IgD-negative memory B cell (primary cell): ENCODE measurements at regions not wholly inside any gene's neighbourhood (a gene's known extent, or its start where the extent isn't known, plus 50 kb on each side); places are given as distances from the start of the nearest gene placed in this dataset.
"Not testable (repeated sequence)": the region's sequence is repeated elsewhere in the genome, so short reads cannot be mapped to it uniquely, and the experiment has no call there.

ENCODE experiments used
- H3K27ac Mint-ChIP-seq, 3 donors: one replicate each; pipeline ENCODE4 v1.8.0; 2020 to 2022; ENCODE audit warnings: mild to moderate bottlenecking in 3 of 3, mixed read lengths in 3 of 3, moderate library complexity in 1 of 3
- H3K27me3 Mint-ChIP-seq: one replicate; pipeline ENCODE4 v1.8.0; 2021; ENCODE audit warnings: mixed read lengths
- H3K36me3 Mint-ChIP-seq: one replicate; pipeline ENCODE4 v1.8.0; 2020; ENCODE audit warnings: mild to moderate bottlenecking, mixed read lengths
- H3K4me1 Mint-ChIP-seq, 3 donors: one replicate each; pipeline ENCODE4 v1.8.0; 2020 to 2022; ENCODE audit warnings: mixed read lengths in 3 of 3, mild to moderate bottlenecking in 1 of 3
- H3K4me3 Mint-ChIP-seq, 4 donors: one replicate each; pipeline ENCODE4 v1.8.0; 2020 to 2022; ENCODE audit warnings: mild to moderate bottlenecking in 4 of 4, mixed read lengths in 4 of 4, moderate library complexity in 3 of 4
- H3K9me3 Mint-ChIP-seq, 3 donors: one replicate each; pipeline ENCODE4 v1.8.0; 2020 to 2021; ENCODE audit warnings: mixed read lengths in 3 of 3, mild to moderate bottlenecking in 1 of 3

GRCh38 chr3:5476403-5476802, 288.9 kb downstream of the EDEM1 start:
- Mint-ChIP-seq H3K36me3 (no peaks in the 10 kb centered on the region), H3K4me1 (no peaks in the 10 kb centered on the region), H3K9me3 (peaks cover 0 to 3% (median 0%) of the 10 kb centered on the region in 3 donors), H3K4me3 (no peak overlapping the region), H3K27me3 (no peaks in the 10 kb centered on the region), H3K27ac (no peak overlapping the region)

- Mint-ChIP-seq H3K36me3 (no peaks in the 10 kb centered on the region), H3K27me3 (no peaks in the 10 kb centered on the region), H3K4me3 (no peak overlapping the region), H3K4me1 (no peaks in the 10 kb centered on the region), H3K27ac (no peak overlapping the region), H3K9me3 (peaks cover 0 to 3% (median 0%) of the 10 kb centered on the region in 3 donors)
These were observed 291.8 kb downstream of the EDEM1 start for GRCh38 chr3:5479229-5479799.

DNA sequence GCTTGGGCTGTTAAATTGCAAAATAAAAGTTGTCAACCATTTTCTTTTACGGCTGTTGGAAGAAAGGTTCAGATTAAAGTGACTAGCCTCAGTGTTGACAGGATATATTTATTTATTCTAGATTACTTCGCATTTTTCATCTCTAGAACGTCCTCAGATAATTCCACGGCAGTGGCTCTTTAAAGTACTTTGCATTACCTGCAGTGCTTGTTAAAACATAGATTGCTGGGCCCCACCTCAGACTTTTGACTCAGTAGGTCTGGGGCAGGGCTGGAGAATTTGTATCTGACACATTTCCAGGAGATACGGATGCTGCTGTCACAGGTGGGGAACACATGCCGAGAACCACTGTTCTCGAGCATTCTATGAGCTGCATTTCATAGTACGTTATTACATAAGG, 292.7 kb downstream of the EDEM1 start:
- Mint-ChIP-seq H3K9me3 (no peaks in the 10 kb centered on the region), H3K4me3 (no peak overlapping the region)

DNA sequence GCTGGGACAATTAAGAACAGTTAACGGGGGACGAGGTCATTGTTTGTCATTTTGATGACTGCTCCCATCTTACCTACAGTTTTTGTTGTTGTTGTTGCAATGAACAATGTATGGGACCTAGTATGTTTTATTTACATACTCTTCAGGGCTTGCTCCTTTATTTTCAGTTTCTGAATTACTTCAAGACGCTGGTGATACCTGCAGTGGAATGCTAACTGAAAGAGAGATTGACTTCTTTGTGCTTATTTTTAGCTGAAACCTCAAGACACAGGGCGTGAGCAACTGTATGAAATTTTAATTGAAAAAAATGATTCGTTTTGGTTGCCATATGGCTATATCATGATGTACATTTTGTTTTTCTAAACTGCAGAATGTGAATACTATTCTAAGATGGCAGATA, 297.9 kb downstream of the EDEM1 start:
- no peaks in the 10 kb centered on the region for H3K27me3 Mint-ChIP-seq
- H3K4me1 Mint-ChIP-seq, result peaks cover 0 to 2% (median 0%) of the 10 kb centered on the region in 3 donors
- H3K4me3 Mint-ChIP-seq, result no peak overlapping the region
- no peak overlapping the region for H3K27ac Mint-ChIP-seq
- no peaks in the 10 kb centered on the region for H3K36me3 Mint-ChIP-seq
- H3K9me3 Mint-ChIP-seq, result no peaks in the 10 kb centered on the region

More for the DNA sequence above, 292.7 kb downstream of the EDEM1 start:
- Mint-ChIP-seq H3K36me3 (no peaks in the 10 kb centered on the region), H3K27ac (no peak overlapping the region), H3K27me3 (no peaks in the 10 kb centered on the region), H3K4me1 (no peaks in the 10 kb centered on the region)

GRCh38 chr3:5488771-5489170, 301.3 kb downstream of the EDEM1 start:
- no peaks in the 10 kb centered on the region for H3K36me3 Mint-ChIP-seq
- no peak overlapping the region for H3K4me3 Mint-ChIP-seq
- H3K27ac Mint-ChIP-seq, result no peak overlapping the region
- H3K4me1 Mint-ChIP-seq, result peaks cover 0 to 2% (median 0%) of the 10 kb centered on the region in 3 donors
- H3K27me3 Mint-ChIP-seq, result peaks cover 3% of the 10 kb centered on the region
- H3K9me3 Mint-ChIP-seq, result no peaks in the 10 kb centered on the region

GRCh38 chr3:5489536-5489935, 302.0 kb downstream of the EDEM1 start:
- Mint-ChIP-seq H3K9me3 (no peaks in the 10 kb centered on the region), H3K27me3 (peaks cover 3% of the 10 kb centered on the region), H3K4me3 (no peak overlapping the region), H3K27ac (no peak overlapping the region), H3K4me1 (peaks cover 0 to 2% (median 0%) of the 10 kb centered on the region in 3 donors), H3K36me3 (no peaks in the 10 kb centered on the region)

DNA sequence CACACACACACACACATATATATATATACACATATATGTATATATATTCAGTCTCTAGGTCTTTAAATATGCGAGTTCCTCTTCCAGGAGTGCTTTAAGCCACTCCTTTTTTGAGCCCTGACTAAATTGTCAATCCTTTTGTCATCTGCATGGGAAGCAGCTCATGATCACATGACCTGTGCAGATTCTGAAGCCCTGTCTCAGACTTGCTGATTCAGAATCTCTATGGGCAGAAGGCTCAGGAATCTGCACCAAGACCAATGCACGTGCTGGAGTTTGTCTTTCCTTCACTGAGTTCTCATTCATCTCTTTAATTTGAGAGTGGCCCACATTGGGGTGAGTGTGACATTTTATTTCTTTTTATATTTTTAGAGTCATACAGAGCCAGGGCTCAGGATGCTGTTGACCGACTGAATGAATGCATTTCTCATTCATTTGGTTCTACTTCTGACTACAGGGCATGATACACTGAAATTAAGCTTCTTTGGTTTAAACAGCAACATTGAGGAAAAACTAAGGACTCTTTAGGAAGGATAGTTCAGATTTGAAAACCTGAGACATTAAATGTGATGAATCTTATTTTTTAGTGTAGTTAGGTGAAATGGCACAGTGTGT, 307.5 kb downstream of the EDEM1 start:
- Mint-ChIP-seq H3K9me3 (no peaks in the 10 kb centered on the region), H3K36me3 (no peaks in the 10 kb centered on the region), H3K27me3 (peaks cover 6% of the 10 kb centered on the region), H3K4me1 (peaks cover 6 to 9% (median 6%) of the 10 kb centered on the region in 3 donors), H3K4me3 (no peak overlapping the region), H3K27ac (no peak overlapping the region)

GRCh38 chr3:5497497-5497896, 310.0 kb downstream of the EDEM1 start:
- no peak overlapping the region for H3K27ac Mint-ChIP-seq
- peaks cover 4% of the 10 kb centered on the region for H3K27me3 Mint-ChIP-seq
- no peak overlapping the region for H3K4me3 Mint-ChIP-seq
- H3K36me3 Mint-ChIP-seq, result no peaks in the 10 kb centered on the region
- H3K9me3 Mint-ChIP-seq, result no peaks in the 10 kb centered on the region
- H3K4me1 Mint-ChIP-seq, result peaks cover 6 to 9% (median 6%) of the 10 kb centered on the region in 3 donors

- Mint-ChIP-seq H3K36me3 (no peaks in the 10 kb centered on the region), H3K27ac (no peak overlapping the region), H3K4me1 (peaks cover 6 to 9% (median 6%) of the 10 kb centered on the region in 3 donors), H3K4me3 (no peak overlapping the region), H3K9me3 (no peaks in the 10 kb centered on the region), H3K27me3 (peaks cover 4% of the 10 kb centered on the region)
These were observed 311.5 kb downstream of the EDEM1 start for GRCh38 chr3:5498981-5499380.

DNA sequence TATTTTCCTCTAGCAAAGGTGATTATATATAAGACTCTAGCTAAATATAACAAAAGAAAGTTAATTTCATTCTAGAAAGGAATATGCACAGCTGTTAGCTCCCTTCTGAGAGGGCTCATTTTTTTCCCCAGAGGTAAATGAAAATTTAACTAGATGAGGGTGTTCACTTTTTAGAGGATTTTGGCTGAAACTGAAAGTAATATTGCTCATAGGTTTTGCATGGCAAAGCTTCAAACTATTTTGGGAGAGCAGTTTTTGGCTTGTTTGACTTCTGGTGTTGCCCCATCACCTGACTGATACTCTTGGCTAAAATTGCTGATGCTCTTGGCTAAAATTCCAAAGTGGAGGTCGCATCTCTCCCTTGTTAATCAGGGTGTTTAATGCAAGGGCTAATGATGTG, 311.9 kb downstream of the EDEM1 start:
- peaks cover 0 to 1% (median 0%) of the 10 kb centered on the region in 3 donors for H3K9me3 Mint-ChIP-seq
- peaks cover 6 to 9% (median 6%) of the 10 kb centered on the region in 3 donors for H3K4me1 Mint-ChIP-seq
- peak overlapping the region in 1 of 4 donors; percentile 29 for H3K4me3 Mint-ChIP-seq
- peak overlapping the region in 1 of 3 donors; percentile 18 for H3K27ac Mint-ChIP-seq
- H3K27me3 Mint-ChIP-seq, result peaks cover 4% of the 10 kb centered on the region
- peaks cover 2% of the 10 kb centered on the region for H3K36me3 Mint-ChIP-seq

DNA sequence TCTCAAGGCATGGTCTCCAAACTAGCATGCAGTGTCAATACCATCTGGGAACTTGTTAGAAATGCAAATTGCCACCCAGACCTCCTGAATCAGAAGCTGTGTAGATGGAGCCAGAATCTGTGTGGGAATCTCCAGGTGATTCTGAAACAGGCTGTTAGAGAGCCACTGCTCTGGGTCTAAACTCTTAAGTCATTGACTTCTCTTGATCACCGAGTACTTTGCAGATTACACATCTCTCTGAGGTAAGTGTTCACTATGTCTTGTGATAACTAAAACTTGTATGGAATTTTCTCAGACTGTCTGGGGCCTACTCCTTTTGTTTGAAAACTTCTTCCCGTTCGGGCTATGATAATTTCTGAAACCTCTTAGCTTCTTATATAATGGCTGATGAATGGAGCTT, 315.6 kb downstream of the EDEM1 start:
- Mint-ChIP-seq H3K36me3 (peaks cover 2% of the 10 kb centered on the region), H3K4me1 (peaks cover 6 to 9% (median 6%) of the 10 kb centered on the region in 3 donors), H3K27ac (no peak overlapping the region), H3K27me3 (peaks cover 4% of the 10 kb centered on the region), H3K9me3 (peaks cover 3 to 4% (median 3%) of the 10 kb centered on the region in 3 donors), H3K4me3 (no peak overlapping the region)

DNA sequence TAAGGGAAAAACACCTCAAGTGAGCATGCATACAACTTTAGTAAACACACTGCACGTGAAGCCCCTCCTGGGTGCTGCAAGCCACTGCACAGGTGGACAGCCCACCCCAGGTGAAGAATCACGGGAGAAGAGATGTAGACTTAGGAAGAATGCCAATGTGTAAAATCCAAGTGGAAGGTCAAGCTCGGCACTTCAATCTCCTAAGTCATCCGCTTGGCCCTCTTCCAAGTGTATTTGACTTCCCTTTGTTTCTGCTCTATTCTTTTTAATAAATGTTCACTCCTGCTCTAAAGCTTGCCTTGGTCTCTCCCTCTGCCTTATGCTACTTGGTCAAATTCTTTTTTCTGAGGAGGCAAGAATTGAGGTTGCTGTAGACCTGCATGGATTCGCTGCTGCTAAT, 316.6 kb downstream of the EDEM1 start:
- H3K27me3 Mint-ChIP-seq, result peaks cover 4% of the 10 kb centered on the region
- H3K4me1 Mint-ChIP-seq, result peaks cover 6% of the 10 kb centered on the region in 3 donors
- no peak overlapping the region for H3K27ac Mint-ChIP-seq
- H3K4me3 Mint-ChIP-seq, result no peak overlapping the region
- peaks cover 2% of the 10 kb centered on the region for H3K36me3 Mint-ChIP-seq
- peaks cover 3 to 12% (median 11%) of the 10 kb centered on the region in 3 donors for H3K9me3 Mint-ChIP-seq

GRCh38 chr3:5505163-5505562, 317.7 kb downstream of the EDEM1 start:
- no peaks in the 10 kb centered on the region for H3K4me1 Mint-ChIP-seq
- no peak overlapping the region for H3K4me3 Mint-ChIP-seq
- H3K27ac Mint-ChIP-seq, result no peak overlapping the region
- H3K36me3 Mint-ChIP-seq, result peaks cover 2% of the 10 kb centered on the region
- H3K9me3 Mint-ChIP-seq, result peaks cover 3 to 21% (median 17%) of the 10 kb centered on the region in 3 donors
- peaks cover 3% of the 10 kb centered on the region for H3K27me3 Mint-ChIP-seq

DNA sequence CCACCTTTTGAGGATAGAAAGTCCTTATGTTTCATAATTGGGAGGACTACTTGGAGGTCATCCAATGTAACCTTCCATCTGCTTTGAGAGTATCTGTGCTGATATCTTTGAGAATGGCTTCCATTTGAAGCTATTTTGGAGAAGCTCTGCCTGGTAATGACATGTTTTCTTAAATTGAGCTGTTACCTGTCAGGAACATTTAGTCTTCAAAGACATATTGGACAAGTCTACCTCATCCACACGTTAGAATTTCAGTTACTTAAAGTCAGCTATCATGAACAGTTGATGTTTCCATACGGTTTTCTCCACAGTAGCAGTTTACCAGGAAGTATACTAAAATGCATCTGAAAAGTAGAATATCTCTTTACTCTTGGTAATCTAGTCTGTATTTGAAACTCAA, 318.5 kb downstream of the EDEM1 start:
- H3K9me3 Mint-ChIP-seq, result peaks cover 3 to 21% (median 17%) of the 10 kb centered on the region in 3 donors
- H3K4me3 Mint-ChIP-seq, result no peak overlapping the region
- no peak overlapping the region for H3K27ac Mint-ChIP-seq
- no peaks in the 10 kb centered on the region for H3K4me1 Mint-ChIP-seq
- H3K27me3 Mint-ChIP-seq, result peaks cover 3% of the 10 kb centered on the region
- H3K36me3 Mint-ChIP-seq, result peaks cover 2% of the 10 kb centered on the region

DNA sequence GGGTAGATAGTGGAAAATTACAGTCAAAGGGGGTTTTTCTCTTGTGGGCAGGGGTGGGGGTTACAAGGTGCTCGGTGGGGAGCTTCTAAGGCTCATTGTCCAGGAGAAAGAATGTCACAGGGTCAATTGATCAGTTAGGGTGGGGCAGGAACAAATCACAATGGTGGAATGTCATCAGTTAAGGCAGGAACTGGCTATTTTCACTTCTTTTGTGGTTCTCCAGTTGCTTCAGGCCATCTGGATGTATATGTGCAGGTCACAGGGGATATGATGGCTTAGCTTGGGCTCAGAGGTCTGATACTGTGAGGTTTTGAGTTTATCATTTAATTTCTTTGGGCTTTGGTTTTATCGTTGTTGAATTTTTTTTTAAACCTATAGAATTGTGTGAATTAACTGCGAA, 321.4 kb downstream of the EDEM1 start:
- H3K27ac Mint-ChIP-seq, H3K4me3 Mint-ChIP-seq, H3K36me3 Mint-ChIP-seq, H3K27me3 Mint-ChIP-seq, H3K4me1 Mint-ChIP-seq: not testable (repeated sequence)
- peaks cover 7 to 36% (median 24%) of the 10 kb centered on the region in 3 donors for H3K9me3 Mint-ChIP-seq

DNA sequence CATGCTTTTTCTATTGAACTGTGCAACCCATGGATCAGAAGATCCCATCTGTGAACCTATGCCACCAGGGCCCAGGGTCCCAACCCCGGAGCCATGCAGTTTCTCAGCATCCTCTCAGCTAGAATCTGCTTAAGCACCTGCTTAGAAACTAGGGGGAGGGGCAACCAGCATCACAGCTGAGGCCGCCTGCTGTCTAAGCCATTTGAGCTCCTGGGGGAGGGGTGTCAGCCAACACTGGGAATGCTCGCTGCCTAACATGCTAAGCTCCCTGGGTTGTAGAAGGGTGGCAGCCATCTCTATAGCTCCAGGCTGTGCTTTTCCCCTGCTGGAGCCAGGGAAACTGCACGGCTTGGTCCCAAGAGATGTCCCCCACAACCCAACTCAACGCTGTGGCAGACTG, 322.8 kb downstream of the EDEM1 start:
- H3K4me3 Mint-ChIP-seq, result no peak overlapping the region
- H3K36me3 Mint-ChIP-seq, result no peaks in the 10 kb centered on the region
- H3K4me1 Mint-ChIP-seq, result no peaks in the 10 kb centered on the region
- no peak overlapping the region for H3K27ac Mint-ChIP-seq
- peaks cover 3% of the 10 kb centered on the region for H3K27me3 Mint-ChIP-seq
- H3K9me3 Mint-ChIP-seq, result peaks cover 9 to 36% (median 22%) of the 10 kb centered on the region in 3 donors
